Panc1 (cell line): ENCODE measurements at regions not wholly inside any gene's neighbourhood (a gene's known extent, or its start where the extent isn't known, plus 50 kb on each side); places are given as distances from the start of the nearest gene placed in this dataset.

Experiments
- POLR2AphosphoS5 ChIP-seq: IDR thresholded peaks from 2 replicates; pipeline ENCODE4 v1.6.1; 2012; ENCODE audit warnings: mild to moderate bottlenecking, low read depth, low read length, moderate library complexity
- TF ChIP-seq, protein P1 (sequence below): fragments of 450-650 bp; IDR thresholded peaks from 2 replicates; pipeline ENCODE4 v1.5.1; 2017; ENCODE audit warnings: mild to moderate bottlenecking
- TF ChIP-seq, protein P2 (sequence below), 2 experiments: IDR thresholded peaks; 2 replicates each; pipeline ENCODE4 v1.6.1; 2011 to 2012; ENCODE audit warnings: low read depth in 2 of 2, control low read depth in 1 of 2, low read length in 1 of 2, mild to moderate bottlenecking in 1 of 2, moderate library complexity in 1 of 2; ENCODE audit not compliant: insufficient read depth in 1 of 2

DNA sequence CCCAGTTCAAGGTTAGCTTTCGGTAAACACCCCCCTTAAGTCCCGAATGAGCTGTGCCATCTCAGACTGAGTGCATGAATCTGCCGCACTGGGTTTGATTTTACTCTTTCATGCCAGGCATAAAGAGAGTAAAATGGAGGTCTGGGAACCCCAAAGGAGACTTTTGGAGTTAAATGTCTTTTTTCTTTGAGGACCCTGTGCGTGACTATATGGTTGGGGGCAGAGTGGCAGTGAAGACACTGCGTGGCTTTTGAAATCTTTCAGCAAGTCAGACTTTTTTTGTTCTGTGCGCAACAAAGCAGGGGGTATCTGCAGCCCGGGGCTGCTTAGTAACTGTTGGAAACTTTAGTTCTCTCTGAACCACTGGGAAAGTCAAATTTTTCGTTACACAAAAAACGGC is 392.9 kb upstream of the SALL1 start:
- TF ChIP-seq, protein P1, sequence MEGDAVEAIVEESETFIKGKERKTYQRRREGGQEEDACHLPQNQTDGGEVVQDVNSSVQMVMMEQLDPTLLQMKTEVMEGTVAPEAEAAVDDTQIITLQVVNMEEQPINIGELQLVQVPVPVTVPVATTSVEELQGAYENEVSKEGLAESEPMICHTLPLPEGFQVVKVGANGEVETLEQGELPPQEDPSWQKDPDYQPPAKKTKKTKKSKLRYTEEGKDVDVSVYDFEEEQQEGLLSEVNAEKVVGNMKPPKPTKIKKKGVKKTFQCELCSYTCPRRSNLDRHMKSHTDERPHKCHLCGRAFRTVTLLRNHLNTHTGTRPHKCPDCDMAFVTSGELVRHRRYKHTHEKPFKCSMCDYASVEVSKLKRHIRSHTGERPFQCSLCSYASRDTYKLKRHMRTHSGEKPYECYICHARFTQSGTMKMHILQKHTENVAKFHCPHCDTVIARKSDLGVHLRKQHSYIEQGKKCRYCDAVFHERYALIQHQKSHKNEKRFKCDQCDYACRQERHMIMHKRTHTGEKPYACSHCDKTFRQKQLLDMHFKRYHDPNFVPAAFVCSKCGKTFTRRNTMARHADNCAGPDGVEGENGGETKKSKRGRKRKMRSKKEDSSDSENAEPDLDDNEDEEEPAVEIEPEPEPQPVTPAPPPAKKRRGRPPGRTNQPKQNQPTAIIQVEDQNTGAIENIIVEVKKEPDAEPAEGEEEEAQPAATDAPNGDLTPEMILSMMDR = no peak
- TF ChIP-seq, protein P2, sequence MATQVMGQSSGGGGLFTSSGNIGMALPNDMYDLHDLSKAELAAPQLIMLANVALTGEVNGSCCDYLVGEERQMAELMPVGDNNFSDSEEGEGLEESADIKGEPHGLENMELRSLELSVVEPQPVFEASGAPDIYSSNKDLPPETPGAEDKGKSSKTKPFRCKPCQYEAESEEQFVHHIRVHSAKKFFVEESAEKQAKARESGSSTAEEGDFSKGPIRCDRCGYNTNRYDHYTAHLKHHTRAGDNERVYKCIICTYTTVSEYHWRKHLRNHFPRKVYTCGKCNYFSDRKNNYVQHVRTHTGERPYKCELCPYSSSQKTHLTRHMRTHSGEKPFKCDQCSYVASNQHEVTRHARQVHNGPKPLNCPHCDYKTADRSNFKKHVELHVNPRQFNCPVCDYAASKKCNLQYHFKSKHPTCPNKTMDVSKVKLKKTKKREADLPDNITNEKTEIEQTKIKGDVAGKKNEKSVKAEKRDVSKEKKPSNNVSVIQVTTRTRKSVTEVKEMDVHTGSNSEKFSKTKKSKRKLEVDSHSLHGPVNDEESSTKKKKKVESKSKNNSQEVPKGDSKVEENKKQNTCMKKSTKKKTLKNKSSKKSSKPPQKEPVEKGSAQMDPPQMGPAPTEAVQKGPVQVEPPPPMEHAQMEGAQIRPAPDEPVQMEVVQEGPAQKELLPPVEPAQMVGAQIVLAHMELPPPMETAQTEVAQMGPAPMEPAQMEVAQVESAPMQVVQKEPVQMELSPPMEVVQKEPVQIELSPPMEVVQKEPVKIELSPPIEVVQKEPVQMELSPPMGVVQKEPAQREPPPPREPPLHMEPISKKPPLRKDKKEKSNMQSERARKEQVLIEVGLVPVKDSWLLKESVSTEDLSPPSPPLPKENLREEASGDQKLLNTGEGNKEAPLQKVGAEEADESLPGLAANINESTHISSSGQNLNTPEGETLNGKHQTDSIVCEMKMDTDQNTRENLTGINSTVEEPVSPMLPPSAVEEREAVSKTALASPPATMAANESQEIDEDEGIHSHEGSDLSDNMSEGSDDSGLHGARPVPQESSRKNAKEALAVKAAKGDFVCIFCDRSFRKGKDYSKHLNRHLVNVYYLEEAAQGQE (IDR thresholded peaks at IDR 0.05; ENCODE audit: insufficient read depth in 1 of 2, low read depth in 2 of 2, low read length in 1 of 2) = no peak
- TF ChIP-seq POLR2AphosphoS5 = no peak
